ENCODE measurements at regions not wholly inside any gene's neighbourhood (a gene's known extent, or its start where the extent isn't known, plus 50 kb on each side); places are given as distances from the start of the nearest gene placed in this dataset.

- DNase-seq, result peak in 1 of 14 donors; percentile 64
Observed at GRCh38 chr2:128494640-128495321, 176.1 kb upstream of the HS6ST1 start.

GRCh38 chr2:128495996-128496547, 177.4 kb upstream of the HS6ST1 start:
- DNase-seq, result no peak

- DNase-seq, result no peak
Observed at GRCh38 chr2:128496700-128497099, 178.0 kb upstream of the HS6ST1 start.

- no peak for DNase-seq
Observed at GRCh38 chr2:128497461-128497860, 178.8 kb upstream of the HS6ST1 start.

- DNase-seq, result no peak
Observed at GRCh38 chr2:128498086-128498485, 179.4 kb upstream of the HS6ST1 start.

DNA sequence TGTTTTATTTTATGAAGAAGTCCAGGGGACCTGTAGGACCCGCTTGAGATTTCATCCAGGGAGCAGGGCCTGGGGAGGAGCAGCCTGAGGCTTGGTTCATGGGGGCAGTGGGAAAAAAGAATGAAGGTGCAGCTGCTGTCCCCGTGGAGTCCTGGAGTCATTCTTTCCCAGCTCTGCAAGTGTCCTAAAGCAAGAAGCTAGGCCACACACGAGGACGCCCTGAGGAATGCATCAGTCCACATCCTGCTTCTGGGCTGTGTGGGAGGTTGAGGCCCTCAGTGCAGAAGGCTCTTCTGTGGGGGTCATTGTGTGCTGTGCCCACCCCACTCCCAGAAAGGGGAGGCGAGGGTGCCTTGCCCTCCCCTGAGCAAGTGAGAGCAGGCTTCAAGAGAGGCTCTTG, 179.9 kb upstream of the HS6ST1 start:
- no peak for DNase-seq

GRCh38 chr2:128499367-128500137, 180.9 kb upstream of the HS6ST1 start:
- no peak for DNase-seq

DNA sequence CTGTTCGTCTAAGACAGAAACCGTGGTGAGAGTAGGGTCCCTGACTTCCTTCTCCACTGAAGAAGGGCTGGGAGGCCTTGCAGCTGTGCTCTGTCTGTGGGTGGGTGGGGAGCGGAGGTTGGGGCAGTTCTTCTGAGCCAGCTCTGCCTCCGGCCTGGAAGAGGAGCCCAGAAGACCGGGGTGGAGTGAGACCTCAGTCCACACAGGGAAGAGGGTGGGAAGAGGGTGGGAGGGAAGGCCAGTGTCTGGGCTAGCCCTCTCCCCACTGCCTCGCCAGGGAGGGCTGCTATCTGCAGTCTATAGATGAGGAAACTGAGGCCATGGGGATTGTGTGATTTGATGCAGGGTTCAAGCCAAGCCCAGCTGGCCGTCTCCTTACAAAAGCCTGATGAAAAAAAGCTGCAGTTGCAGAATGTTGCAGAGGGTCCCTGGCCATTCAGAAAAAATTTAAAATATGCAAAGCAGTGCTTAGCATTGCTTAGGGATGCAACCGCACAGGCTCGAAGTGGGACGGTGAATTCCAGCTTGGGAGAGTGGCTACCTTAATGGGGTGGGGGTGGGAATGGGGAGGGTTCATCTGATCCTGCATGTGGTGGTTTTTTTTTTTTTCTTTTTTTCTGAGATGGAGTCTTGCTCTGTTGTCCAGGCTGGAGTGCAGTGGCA, 181.6 kb upstream of the HS6ST1 start:
- DNase-seq, result no peak

- no peak for DNase-seq
Observed at GRCh38 chr2:128501006-128501690, 182.5 kb upstream of the HS6ST1 start.

DNA sequence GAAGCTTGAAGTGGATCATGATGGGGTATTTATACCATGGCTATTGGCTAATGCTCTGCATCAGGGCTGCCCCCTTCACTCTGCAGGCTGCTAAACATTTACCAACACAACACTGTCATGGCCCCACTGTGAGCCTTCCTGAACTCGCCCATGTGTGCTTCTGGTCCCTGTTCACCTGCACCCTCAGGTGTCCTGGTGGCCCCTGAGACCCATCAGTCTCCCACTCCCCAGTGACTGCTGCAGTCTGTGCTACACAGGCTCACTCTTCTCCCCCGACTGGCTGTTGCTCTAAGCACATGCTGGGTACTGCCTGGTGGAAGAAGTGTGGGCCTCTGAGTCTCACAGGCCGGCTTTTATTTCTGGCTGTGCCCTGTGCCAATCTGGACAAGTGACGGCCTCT, 183.0 kb upstream of the HS6ST1 start:
- no peak for DNase-seq

DNA sequence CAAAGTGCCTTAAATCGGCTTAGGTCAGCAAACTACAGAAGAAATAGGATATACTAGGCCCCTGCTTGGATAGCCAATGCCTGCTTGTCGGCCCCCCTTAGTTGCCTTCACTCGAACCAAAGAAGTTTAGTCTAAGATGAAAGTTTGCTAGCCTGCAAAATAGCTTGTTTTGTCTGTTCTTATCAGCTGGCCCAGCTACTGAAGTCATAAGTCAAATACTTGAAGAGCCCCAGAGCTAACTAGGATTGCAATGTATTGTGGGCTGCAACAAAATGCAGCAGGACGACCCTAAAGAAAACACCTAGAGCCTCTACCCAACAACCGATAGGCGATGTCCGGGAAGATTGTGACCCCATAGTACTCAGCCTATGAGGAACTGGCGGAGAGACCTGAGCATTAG, 183.5 kb upstream of the HS6ST1 start:
- no peak for DNase-seq

- no peak for DNase-seq
Observed at GRCh38 chr2:128502638-128503246, 184.1 kb upstream of the HS6ST1 start.

- peak in 1 of 14 donors; percentile 34 for DNase-seq
Observed at GRCh38 chr2:128503399-128504245, 185.0 kb upstream of the HS6ST1 start.

- DNase-seq, result peak in 1 of 14 donors; percentile 49
Observed at GRCh38 chr2:128504246-128505149, 185.8 kb upstream of the HS6ST1 start.

DNA sequence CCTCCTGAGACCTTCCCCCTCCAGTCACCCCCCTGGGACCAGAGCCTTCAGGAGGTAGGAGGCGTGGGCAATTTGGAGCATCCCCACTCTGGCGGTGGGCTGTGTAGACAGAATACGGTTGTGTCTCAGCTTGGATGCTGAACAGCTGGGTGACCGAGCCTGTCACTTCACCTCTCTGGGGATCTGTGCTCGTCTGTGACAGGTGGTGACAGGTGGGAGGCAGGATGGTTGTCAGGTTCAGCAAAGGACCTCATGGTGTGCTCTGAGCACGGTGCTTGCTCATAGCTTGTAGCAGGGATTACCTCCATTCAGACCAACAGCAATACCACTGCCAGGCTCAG, 186.5 kb upstream of the HS6ST1 start:
- peak in 1 of 14 donors; percentile 52 for DNase-seq

- no peak for DNase-seq
Observed at GRCh38 chr2:128505575-128506526, 187.2 kb upstream of the HS6ST1 start.

DNA sequence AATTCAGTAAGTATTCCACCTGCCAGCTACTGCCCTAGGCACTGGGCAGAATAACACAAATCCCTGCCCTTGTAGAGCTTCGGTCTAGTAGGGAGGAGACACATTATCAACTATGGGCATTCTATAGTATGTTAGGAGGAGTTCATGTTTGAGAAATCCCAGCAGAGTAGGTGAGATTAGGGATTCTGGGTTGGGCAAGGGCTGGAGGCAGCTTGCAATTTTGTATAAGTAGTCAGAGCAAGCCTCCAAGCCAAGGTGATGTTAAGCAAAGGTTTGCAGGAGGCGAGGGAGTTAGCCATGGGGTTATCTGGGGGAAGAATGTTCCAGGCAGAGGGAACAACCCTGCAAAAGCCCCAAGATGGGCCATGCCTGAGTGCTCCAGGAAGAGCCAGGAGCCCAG, 187.9 kb upstream of the HS6ST1 start:
- no peak for DNase-seq

DNA sequence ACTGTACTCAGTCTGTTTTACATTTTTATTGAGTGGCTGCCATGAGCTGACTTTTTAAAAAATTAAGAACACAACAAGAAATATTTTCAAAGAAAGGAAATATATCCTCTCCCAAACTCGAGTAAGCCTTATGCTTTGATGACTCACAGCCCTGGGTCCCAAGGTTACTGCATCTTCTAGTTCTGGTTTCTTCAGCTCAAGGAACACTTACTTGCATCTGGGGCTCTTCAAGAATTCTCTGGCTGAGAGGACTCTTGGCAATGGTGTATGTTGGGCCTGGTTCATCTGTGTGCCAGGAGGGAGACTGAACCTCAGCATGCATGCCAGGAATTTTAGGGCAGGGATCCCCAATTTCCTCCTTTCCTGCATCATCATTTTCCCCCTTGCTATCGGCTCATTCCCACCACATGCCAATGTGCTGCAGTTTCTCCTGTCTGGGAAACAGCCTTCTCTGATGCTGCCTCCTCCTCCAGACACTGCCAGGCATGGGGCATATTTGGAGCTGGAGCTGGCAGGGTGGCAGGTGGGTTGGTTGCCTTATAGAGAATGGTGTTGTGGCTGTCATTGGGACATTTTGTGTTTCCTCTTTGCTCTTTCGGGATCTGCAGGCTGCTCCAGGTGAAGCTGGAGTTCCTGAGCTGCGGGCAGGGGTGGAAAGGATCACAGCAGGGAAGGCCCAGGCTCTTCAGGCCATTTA, 192.2 kb upstream of the HS6ST1 start:
- no peak for DNase-seq

Measured in C1 segment of cervical spinal cord (tissue), 14 donors.